ENCODE measurements at regions not wholly inside any gene's neighbourhood (a gene's known extent, or its start where the extent isn't known, plus 50 kb on each side); places are given as distances from the start of the nearest gene placed in this dataset.

DNA sequence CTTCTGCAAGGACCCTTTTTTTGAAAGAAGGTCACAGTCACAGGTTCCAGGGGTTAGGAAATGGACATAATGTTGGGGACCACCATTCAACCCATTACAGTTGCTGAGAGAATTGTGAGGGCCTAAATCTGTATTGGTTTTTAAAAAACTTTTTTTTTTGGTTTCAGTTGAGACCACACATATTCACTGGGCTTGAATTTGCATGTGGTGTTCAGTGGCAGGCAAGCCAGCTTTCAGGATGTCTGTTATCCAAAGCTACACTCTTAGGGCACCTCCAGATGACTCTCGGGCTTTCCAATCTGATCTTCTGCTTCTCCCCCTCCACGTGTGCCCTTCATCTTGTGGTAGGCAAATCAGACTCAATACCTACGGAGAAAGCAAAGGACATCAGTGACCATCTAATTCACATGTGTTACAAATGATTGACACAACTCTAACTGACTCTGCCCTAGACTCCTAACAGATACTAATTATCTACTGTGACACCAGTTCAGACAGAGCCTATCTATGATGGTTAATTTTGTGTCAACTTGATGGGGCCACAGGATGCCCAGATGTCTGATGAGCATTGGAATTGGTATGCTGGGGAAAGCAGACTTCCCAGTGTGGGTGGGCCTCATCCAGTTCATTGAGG is 93.3 kb upstream of the ELMO1 start:
- TF ChIP-seq, protein P1, sequence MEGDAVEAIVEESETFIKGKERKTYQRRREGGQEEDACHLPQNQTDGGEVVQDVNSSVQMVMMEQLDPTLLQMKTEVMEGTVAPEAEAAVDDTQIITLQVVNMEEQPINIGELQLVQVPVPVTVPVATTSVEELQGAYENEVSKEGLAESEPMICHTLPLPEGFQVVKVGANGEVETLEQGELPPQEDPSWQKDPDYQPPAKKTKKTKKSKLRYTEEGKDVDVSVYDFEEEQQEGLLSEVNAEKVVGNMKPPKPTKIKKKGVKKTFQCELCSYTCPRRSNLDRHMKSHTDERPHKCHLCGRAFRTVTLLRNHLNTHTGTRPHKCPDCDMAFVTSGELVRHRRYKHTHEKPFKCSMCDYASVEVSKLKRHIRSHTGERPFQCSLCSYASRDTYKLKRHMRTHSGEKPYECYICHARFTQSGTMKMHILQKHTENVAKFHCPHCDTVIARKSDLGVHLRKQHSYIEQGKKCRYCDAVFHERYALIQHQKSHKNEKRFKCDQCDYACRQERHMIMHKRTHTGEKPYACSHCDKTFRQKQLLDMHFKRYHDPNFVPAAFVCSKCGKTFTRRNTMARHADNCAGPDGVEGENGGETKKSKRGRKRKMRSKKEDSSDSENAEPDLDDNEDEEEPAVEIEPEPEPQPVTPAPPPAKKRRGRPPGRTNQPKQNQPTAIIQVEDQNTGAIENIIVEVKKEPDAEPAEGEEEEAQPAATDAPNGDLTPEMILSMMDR (IDR thresholded peaks at IDR 0.05): no peak
- TF ChIP-seq POLR2A (IDR thresholded peaks at IDR 0.05) (no peak), POLR2AphosphoS5 (IDR thresholded peaks at IDR 0.05) (no peak)
- no peak overlapping the region for H3K27ac ChIP-seq

DNA sequence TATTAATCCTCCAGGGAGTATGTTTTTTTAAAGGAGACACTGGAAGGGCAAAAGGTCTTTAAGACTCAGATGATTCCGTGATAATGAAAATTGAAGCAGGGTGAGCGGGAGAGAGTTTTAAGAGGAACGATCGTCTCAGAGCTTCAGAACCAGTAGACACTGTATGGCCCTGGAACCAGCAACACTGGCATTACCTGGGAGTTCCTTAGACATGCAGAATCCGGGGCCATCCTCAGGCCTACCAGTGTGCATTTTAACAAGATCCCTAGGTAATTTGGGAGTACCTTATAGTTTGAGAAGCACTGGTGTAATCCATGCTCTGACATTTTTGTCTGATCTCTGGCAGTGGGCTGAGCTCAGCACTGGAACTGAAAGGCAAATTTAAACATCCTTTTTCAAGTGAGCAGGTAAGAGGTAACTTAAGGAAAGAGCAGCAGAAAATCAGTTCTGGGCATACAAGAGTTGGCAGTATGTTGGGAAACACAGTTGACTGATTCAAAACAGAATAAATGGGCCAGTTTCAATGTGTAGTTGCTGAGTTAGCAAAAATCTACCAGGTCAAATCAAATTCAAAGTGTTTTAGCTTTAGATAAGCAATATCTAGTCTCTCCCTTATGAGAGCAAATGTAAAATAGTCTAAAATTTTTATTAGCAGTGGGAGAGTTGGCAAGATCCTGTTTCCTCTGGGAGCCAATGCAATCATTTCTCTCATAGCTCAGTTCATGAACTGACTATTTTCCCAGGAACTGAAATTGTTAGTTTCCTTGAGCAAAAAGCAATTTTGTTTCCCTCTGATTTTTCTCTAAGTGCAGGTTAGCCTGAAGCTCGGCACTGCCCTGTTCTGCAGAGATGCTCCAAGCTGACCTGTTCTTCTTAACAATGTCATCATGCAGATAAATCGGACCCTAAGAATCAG is 97.2 kb upstream of the ELMO1 start:
- no peaks in the 10 kb centered on the region for H3K9me3 ChIP-seq
- no peak overlapping the region for H3K4me3 ChIP-seq
- no peaks in the 10 kb centered on the region for H3K36me3 ChIP-seq
- TF ChIP-seq POLR2A (IDR thresholded peaks at IDR 0.05) (no peak), POLR2AphosphoS5 (IDR thresholded peaks at IDR 0.05) (no peak)
- TF ChIP-seq, protein P1 (IDR thresholded peaks at IDR 0.05): no peak
- H3K4me1 ChIP-seq: no peaks in the 10 kb centered on the region
- no peak for DNase-seq (ENCODE audit: low spot score in 2 of 2)
- H3K27me3 ChIP-seq: peaks cover 0 to 1% of the 10 kb centered on the region in 2 donors
- no peak overlapping the region for H3K27ac ChIP-seq
- intact Hi-C loops (cut with DNase I; ENCODE audit: low total_unique reads): no loop called here

More for the DNA sequence above, 93.3 kb upstream of the ELMO1 start:
- H3K9me3 ChIP-seq: no peaks in the 10 kb centered on the region
- H3K4me1 ChIP-seq: no peaks in the 10 kb centered on the region
- DNase-seq (ENCODE audit: low spot score in 2 of 2): no peak
- no peak overlapping the region for H3K4me3 ChIP-seq
- intact Hi-C loops (cut with DNase I; ENCODE audit: low total_unique reads): loop anchor here (5.0 kb wide), 1 partner anchor 540 kb away; no protein-coding TSS in a partner anchor
- no peaks in the 10 kb centered on the region for H3K36me3 ChIP-seq
- no peaks in the 10 kb centered on the region for H3K27me3 ChIP-seq

GRCh38 chr7:37546677-37547076 is 98.0 kb upstream of the ELMO1 start:
- H3K27ac ChIP-seq: no peak overlapping the region
- no peaks in the 10 kb centered on the region for H3K9me3 ChIP-seq
- H3K36me3 ChIP-seq: no peaks in the 10 kb centered on the region
- H3K4me3 ChIP-seq: no peak overlapping the region
- intact Hi-C loops (cut with DNase I; ENCODE audit: low total_unique reads): no loop called here
- H3K4me1 ChIP-seq: no peaks in the 10 kb centered on the region
- DNase-seq (ENCODE audit: low spot score in 2 of 2): no peak
- TF ChIP-seq, protein P1 (IDR thresholded peaks at IDR 0.05): no peak
- no peak for TF ChIP-seq POLR2AphosphoS5 (IDR thresholded peaks at IDR 0.05)
- no peak for TF ChIP-seq POLR2A (IDR thresholded peaks at IDR 0.05)
- peaks cover 0 to 4% of the 10 kb centered on the region in 2 donors for H3K27me3 ChIP-seq

DNA sequence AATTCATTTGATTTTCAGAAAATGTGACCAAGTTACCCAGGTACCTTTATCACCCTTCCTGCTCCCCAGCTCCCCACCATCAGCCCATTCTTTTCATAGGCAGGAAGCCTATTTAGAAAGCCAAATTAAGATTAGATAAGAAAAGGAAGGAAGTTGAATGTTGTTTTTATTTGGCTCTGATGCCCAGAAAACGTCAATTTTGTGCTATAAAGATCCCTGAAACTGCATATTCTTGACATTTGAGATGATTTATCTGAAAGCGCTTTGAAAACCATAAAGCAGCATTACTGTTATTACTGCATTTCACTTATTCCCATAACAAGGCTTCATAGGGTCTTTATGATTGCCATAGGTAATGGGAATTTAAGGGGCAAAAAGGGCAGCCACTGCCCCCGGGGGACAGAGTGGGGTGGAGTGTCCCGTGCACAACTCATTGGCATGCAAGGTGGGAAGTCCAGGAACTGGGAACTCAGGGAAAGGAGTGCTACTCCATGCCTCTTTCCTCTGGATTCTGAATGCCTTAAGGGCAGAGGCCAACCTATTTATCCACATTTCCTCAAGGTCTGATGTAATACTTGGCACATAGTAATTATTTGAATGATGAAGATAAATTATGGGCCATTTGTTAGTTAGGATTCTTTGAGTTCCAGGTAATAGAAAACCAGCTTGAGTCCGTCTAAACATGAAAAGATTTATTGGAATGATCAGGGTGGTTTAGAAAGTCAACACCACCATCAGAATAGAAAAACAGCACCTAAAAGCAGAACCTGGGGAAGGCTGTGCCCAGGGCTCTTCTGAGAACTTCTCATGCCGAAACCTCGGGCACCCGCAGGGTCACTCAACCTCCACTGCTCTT is 100.6 kb upstream of the ELMO1 start:
- Histone ChIP-seq H3K27ac (no peak overlapping the region), H3K36me3 (no peaks in the 10 kb centered on the region), H3K4me1 (no peaks in the 10 kb centered on the region), H3K9me3 (no peaks in the 10 kb centered on the region), H3K4me3 (no peak overlapping the region), H3K27me3 (peaks cover 0 to 4% of the 10 kb centered on the region in 2 donors)
- intact Hi-C loops (cut with DNase I; ENCODE audit: low total_unique reads): no loop called here
- no peak for DNase-seq (ENCODE audit: low spot score in 2 of 2)
- TF ChIP-seq, protein P1 (IDR thresholded peaks at IDR 0.05): no peak
- TF ChIP-seq POLR2A (IDR thresholded peaks at IDR 0.05) (no peak), POLR2AphosphoS5 (IDR thresholded peaks at IDR 0.05) (no peak)

Measured in breast epithelium (tissue), 4 donors.